ENCODE measurements at regions not wholly inside any gene's neighbourhood (a gene's known extent, or its start where the extent isn't known, plus 50 kb on each side); places are given as distances from the start of the nearest gene placed in this dataset.
"Not testable (repeated sequence)": the region's sequence is repeated elsewhere in the genome, so short reads cannot be mapped to it uniquely, and the experiment has no call there.

GRCh38 chr2:175793648-175794047, 208.4 kb downstream of the LNPK start:
- Histone ChIP-seq H3K4me1 (ENCODE audit: control insufficient read depth in 1 of 2, insufficient read depth in 1 of 2, low read depth in 1 of 2, low read length in 1 of 2) (no peaks in the 10 kb centered on the region), H3K9me3 (peaks cover 20% of the 10 kb centered on the region)
- no peak for TF ChIP-seq CTCF (IDR thresholded peaks at IDR 0.05)

DNA sequence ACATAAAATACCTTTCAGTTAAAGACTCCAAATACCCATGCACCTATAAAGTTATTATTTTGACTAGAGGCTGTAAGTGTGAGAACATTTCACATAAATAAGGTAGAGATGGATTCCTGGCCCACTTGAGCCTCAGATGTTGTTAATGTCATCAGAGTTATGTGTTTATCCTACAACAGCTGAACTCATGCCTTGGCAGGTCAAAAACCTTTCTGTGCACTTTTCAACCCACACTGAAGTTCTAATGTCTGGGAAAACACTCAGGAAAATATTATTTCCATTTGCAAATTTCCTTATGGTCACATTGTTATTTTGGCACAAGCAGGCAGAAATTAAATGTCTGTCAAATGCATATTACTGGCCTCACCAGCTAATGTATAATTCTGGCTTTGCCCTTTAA, 209.2 kb downstream of the LNPK start:
- H3K27ac ChIP-seq, result no peak overlapping the region
- H3K4me1 ChIP-seq (ENCODE audit: control insufficient read depth in 1 of 2, insufficient read depth in 1 of 2, low read depth in 1 of 2, low read length in 1 of 2), result no peaks in the 10 kb centered on the region
- TF ChIP-seq CTCF (IDR thresholded peaks at IDR 0.05), result no peak
- no peaks in the 10 kb centered on the region for H3K27me3 ChIP-seq
- peaks cover 20% of the 10 kb centered on the region for H3K9me3 ChIP-seq
- H3K4me3 ChIP-seq (ENCODE audit: low read depth in 1 of 2, low read length in 1 of 2), result no peak overlapping the region
- H3K36me3 ChIP-seq, result no peaks in the 10 kb centered on the region

More at GRCh38 chr2:175793648-175794047, 208.4 kb downstream of the LNPK start:
- no peak overlapping the region for H3K27ac ChIP-seq
- H3K4me3 ChIP-seq (ENCODE audit: low read depth in 1 of 2, low read length in 1 of 2), result no peak overlapping the region
- no peaks in the 10 kb centered on the region for H3K36me3 ChIP-seq
- H3K27me3 ChIP-seq, result no peaks in the 10 kb centered on the region

DNA sequence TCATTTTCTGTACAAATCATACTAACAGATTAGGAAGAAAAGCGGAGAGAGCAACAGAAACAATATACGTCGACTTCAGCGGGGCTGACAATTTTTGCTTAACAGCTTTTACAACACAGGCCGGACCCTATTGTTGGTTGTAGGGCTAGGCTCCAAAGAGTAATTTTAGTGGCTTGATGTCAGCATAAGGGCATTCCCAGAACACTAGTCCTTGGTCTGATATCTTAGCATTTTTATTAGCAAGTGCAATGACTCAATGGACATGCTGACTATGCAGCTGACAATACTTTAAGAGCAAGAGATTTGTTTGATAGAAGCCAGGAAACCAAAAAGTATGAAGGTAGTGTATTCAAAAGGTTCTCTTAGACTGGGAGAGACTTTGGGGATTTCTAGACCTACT, 209.9 kb downstream of the LNPK start:
- Histone ChIP-seq H3K9me3 (peaks cover 20% of the 10 kb centered on the region), H3K4me3 (ENCODE audit: low read depth in 1 of 2, low read length in 1 of 2) (no peak overlapping the region), H3K36me3 (no peaks in the 10 kb centered on the region), H3K4me1 (ENCODE audit: control insufficient read depth in 1 of 2, insufficient read depth in 1 of 2, low read depth in 1 of 2, low read length in 1 of 2) (no peaks in the 10 kb centered on the region), H3K27ac (no peak overlapping the region), H3K27me3 (no peaks in the 10 kb centered on the region)
- no peak for TF ChIP-seq CTCF (IDR thresholded peaks at IDR 0.05)

DNA sequence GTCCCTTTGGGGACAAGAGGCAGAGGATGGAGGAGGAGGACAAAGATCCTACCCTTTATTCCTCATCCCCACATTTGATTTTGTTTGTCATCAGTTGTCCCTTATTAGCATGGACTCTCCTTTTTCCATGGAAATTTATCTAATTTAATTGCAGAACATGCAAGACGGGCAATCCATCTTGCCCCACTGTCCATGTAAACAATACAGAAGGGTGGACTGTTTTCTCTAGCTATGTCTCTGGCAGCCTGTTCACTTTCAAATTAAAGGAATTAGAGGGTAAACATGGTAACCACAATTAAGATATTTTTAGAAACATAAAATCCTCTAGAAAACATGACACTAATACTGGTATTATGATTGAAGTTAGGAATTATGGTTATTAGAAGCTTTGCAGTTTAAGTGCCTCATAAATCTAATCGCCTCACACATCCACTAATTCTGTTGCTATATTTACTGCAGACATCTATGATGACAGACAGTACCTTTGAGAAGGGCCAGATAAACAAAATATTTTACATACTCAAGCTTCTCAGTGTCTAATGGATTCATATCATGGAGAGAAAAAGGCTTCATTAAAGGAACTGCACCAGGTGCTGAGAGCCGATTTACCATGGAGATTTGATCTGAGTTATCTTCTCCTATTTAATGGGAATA, 215.5 kb downstream of the LNPK start:
- H3K4me1 ChIP-seq (ENCODE audit: control insufficient read depth in 1 of 2, insufficient read depth in 1 of 2, low read depth in 1 of 2, low read length in 1 of 2), result no peaks in the 10 kb centered on the region
- no peaks in the 10 kb centered on the region for H3K36me3 ChIP-seq
- no peak for TF ChIP-seq CTCF (IDR thresholded peaks at IDR 0.05)
- no peak overlapping the region for H3K27ac ChIP-seq
- H3K27me3 ChIP-seq, result no peaks in the 10 kb centered on the region
- no peak overlapping the region for H3K4me3 ChIP-seq (ENCODE audit: low read depth in 1 of 2, low read length in 1 of 2)
- no peaks in the 10 kb centered on the region for H3K9me3 ChIP-seq

DNA sequence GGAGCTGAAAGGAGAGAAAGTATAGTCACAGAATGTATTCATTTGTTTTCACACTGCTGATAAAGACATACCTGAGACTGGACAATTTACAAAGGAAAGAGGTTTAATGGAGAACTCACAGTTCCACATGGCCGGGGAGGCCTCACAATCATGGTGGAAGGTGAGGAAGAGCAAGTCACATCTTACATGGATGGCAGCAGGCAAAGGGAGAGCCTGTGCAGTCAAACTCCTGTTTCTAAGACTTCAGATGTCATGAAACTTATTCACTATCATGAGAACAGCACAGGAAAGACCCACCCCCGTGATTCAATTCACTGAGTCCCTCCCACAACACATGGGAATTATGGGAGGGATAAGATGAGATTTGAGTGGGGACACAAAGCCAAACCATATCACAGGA, 224.7 kb downstream of the LNPK start:
- not testable (repeated sequence) for H3K4me3 ChIP-seq (ENCODE audit: low read depth in 1 of 2, low read length in 1 of 2); H3K9me3 ChIP-seq; H3K27me3 ChIP-seq; H3K27ac ChIP-seq; H3K36me3 ChIP-seq; H3K4me1 ChIP-seq (ENCODE audit: control insufficient read depth in 1 of 2, insufficient read depth in 1 of 2, low read depth in 1 of 2, low read length in 1 of 2)

DNA sequence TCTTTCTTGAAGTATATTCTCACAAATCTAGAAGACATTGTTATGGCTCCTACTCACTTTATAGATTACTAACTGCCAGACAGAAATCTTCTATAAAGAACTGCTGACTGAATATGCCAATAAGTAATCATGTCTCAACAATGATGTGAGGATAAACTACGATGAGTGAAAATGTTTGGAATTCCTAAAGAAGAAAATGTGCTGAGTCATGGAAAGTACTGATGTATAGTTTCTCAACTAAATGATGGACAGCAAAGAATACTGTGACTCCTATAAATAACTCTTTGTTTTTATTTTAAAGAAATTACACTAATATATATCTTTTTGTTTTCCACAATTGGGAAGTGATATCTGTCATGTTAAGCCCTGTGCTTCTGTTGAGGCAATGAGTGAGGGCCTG, 232.9 kb downstream of the LNPK start:
- Histone ChIP-seq H3K4me3 (ENCODE audit: low read depth in 1 of 2, low read length in 1 of 2) (no peak overlapping the region), H3K27ac (no peak overlapping the region), H3K27me3 (peaks cover 16% of the 10 kb centered on the region), H3K9me3 (no peaks in the 10 kb centered on the region), H3K4me1 (ENCODE audit: control insufficient read depth in 1 of 2, insufficient read depth in 1 of 2, low read depth in 1 of 2, low read length in 1 of 2) (no peaks in the 10 kb centered on the region), H3K36me3 (no peaks in the 10 kb centered on the region)
- TF ChIP-seq CTCF (IDR thresholded peaks at IDR 0.05), result no peak
